ENCODE measurements at regions not wholly inside any gene's neighbourhood (a gene's known extent, or its start where the extent isn't known, plus 50 kb on each side); places are given as distances from the start of the nearest gene placed in this dataset.

DNA sequence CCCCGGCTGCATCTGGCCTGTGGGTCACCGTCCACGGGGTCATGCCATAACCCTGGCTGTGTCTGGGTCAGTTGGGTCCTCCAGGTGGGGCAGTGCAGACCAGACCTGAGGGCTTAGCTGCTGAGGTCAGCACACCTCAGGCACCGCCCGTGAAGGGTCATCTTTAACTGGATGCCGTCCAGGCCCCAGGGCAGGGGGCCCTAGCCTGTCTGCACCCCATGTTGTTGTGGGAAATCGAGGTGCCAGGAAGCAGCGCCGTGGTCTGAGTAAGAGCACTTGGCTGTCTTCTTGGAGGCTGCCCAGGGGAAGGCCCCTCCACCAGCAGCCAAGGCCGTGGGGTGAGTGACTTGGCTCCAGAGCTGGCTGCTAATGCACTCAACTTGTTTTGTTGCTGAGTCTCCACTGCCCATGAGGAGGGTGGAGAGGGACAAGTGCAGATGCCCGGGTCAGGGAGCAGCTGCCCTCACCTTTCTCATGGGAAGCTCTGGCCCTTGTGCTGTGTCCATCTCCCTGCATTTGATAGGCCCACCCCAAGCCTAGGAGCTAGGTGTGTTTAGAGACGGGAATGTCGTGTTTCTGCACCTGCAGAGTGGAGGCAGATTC, 317.2 kb downstream of the TMEM121 start:
- TF ChIP-seq, protein P1, sequence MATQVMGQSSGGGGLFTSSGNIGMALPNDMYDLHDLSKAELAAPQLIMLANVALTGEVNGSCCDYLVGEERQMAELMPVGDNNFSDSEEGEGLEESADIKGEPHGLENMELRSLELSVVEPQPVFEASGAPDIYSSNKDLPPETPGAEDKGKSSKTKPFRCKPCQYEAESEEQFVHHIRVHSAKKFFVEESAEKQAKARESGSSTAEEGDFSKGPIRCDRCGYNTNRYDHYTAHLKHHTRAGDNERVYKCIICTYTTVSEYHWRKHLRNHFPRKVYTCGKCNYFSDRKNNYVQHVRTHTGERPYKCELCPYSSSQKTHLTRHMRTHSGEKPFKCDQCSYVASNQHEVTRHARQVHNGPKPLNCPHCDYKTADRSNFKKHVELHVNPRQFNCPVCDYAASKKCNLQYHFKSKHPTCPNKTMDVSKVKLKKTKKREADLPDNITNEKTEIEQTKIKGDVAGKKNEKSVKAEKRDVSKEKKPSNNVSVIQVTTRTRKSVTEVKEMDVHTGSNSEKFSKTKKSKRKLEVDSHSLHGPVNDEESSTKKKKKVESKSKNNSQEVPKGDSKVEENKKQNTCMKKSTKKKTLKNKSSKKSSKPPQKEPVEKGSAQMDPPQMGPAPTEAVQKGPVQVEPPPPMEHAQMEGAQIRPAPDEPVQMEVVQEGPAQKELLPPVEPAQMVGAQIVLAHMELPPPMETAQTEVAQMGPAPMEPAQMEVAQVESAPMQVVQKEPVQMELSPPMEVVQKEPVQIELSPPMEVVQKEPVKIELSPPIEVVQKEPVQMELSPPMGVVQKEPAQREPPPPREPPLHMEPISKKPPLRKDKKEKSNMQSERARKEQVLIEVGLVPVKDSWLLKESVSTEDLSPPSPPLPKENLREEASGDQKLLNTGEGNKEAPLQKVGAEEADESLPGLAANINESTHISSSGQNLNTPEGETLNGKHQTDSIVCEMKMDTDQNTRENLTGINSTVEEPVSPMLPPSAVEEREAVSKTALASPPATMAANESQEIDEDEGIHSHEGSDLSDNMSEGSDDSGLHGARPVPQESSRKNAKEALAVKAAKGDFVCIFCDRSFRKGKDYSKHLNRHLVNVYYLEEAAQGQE (IDR thresholded peaks at IDR 0.05; ENCODE audit: low read depth) = no peak
- TF ChIP-seq, protein P2, sequence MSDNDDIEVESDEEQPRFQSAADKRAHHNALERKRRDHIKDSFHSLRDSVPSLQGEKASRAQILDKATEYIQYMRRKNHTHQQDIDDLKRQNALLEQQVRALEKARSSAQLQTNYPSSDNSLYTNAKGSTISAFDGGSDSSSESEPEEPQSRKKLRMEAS (IDR thresholded peaks at IDR 0.05) = no peak
- no peak for TF ChIP-seq TCF12 (IDR thresholded peaks at IDR 0.05; ENCODE audit: low read depth)
- no peak for TF ChIP-seq TAF1 (IDR thresholded peaks at IDR 0.05; ENCODE audit: low read depth)
- no peak for TF ChIP-seq NFIC (IDR thresholded peaks at IDR 0.05)
- TF ChIP-seq ZBTB7A (IDR thresholded peaks at IDR 0.05; ENCODE audit: low read depth) = no peak
- TF ChIP-seq, protein P3, sequence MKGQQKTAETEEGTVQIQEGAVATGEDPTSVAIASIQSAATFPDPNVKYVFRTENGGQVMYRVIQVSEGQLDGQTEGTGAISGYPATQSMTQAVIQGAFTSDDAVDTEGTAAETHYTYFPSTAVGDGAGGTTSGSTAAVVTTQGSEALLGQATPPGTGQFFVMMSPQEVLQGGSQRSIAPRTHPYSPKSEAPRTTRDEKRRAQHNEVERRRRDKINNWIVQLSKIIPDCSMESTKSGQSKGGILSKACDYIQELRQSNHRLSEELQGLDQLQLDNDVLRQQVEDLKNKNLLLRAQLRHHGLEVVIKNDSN (IDR thresholded peaks at IDR 0.05) = no peak
- no peak for TF ChIP-seq EP300 (IDR thresholded peaks at IDR 0.05; ENCODE audit: borderline replicate concordance)
- no peak for TF ChIP-seq CREB1 (IDR thresholded peaks at IDR 0.05; ENCODE audit: low read depth)
- no peak for TF ChIP-seq EGR1 (IDR thresholded peaks at IDR 0.05)
- no peak for TF ChIP-seq TEAD4 (IDR thresholded peaks at IDR 0.05)
- no peak for TF ChIP-seq YY1 (IDR thresholded peaks at IDR 0.05; ENCODE audit: low read depth)
- no peak for TF ChIP-seq RAD21 (IDR thresholded peaks at IDR 0.05; ENCODE audit: low read depth)
- TF ChIP-seq CEBPB (IDR thresholded peaks at IDR 0.05) = no peak
- TF ChIP-seq FOXM1 (IDR thresholded peaks at IDR 0.05; ENCODE audit: borderline replicate concordance, low read depth) = no peak

DNA sequence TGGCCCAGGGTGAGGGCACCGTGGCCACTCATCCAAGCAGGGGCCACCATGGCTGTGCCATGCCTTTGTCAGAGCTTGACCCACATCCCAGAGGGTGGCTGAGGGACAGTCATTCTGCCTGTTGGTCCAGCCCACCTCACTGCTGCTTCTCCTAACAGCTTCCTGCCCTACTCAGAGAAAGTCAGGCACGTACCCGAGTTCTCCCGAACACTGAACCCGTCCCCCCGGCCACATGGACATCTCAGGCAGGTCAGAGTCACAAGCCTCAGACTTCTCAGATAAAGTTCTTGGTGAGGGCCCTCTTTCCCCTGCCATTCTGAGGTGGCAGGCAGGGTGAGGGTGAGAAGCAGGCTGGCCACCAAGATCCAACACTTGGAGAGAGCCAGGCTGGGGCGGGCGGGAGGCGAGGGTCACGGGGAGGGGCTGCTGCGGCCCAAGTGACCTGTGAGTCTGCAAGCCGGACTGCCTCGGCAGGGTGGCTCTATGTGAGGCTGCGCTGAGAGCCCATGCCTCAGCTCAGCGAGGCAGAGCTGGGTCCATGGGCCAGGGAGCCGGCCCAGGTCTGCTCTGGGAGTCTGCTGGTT, 317.8 kb downstream of the TMEM121 start:
- no peak for TF ChIP-seq CREB1 (IDR thresholded peaks at IDR 0.05; ENCODE audit: low read depth)
- TF ChIP-seq EP300 (IDR thresholded peaks at IDR 0.05; ENCODE audit: borderline replicate concordance) = no peak
- TF ChIP-seq, protein P1 (IDR thresholded peaks at IDR 0.05; ENCODE audit: low read depth) = no peak
- no peak for TF ChIP-seq RAD21 (IDR thresholded peaks at IDR 0.05; ENCODE audit: low read depth)
- TF ChIP-seq, protein P2 (IDR thresholded peaks at IDR 0.05) = no peak
- no peak for TF ChIP-seq TCF12 (IDR thresholded peaks at IDR 0.05; ENCODE audit: low read depth)
- TF ChIP-seq CEBPB (IDR thresholded peaks at IDR 0.05) = no peak

DNA sequence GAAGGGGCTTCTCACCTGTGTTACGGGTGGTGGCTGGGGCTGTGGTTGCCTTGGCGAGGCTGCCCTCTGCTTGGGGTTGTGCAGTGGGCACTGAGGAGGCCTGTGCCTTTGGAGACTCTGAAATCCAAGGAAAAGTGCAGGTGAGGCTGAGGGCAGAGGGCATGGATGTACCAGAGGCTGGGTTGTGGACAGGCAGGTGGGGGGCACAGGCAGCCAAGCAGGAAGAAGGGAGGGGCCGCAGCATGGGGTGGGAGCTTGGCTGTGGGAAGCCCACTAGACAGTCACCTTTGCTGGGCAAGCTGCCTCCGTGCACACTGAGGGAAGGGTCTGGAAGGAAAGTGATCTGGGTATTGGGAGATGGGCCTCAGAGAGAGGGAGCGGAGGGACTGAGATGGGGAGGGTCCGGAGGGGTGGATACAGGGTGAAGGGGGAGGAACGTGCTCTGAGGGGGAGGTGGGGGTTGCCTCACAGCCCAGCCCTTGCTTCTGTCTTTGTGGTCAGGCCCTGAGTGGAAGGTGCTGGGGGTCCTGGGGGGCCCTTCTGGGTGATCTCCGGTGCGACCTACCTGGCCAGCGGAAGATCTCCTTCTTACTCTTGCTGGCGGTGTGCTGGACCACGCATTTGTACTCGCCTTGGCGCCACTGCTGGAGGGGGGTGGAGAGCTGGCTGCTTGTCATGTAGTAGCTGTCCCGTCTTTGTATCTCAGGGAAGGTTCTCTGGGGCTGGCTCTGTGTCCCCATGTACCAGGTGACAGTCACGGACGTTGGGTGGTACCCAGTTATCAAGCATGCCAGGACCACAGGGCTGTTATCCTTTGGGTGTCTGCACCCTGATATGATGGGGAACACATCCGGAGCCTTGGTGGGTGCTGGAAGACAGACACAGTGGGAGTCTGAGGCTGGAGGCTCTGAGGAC, 318.7 kb downstream of the TMEM121 start:
- TF ChIP-seq TCF12 (IDR thresholded peaks at IDR 0.05; ENCODE audit: low read depth) = no peak
- TF ChIP-seq EGR1 (IDR thresholded peaks at IDR 0.05) = no peak
- TF ChIP-seq, protein P3 (IDR thresholded peaks at IDR 0.05) = no peak
- TF ChIP-seq TEAD4 (IDR thresholded peaks at IDR 0.05) = no peak
- TF ChIP-seq FOXM1 (IDR thresholded peaks at IDR 0.05; ENCODE audit: borderline replicate concordance, low read depth) = no peak
- no peak for TF ChIP-seq NFIC (IDR thresholded peaks at IDR 0.05)
- no peak for TF ChIP-seq CEBPB (IDR thresholded peaks at IDR 0.05)
- TF ChIP-seq, protein P1 (IDR thresholded peaks at IDR 0.05; ENCODE audit: low read depth) = no peak
- TF ChIP-seq CREB1 (IDR thresholded peaks at IDR 0.05; ENCODE audit: low read depth) = no peak
- no peak for TF ChIP-seq EP300 (IDR thresholded peaks at IDR 0.05; ENCODE audit: borderline replicate concordance)
- no peak for TF ChIP-seq YY1 (IDR thresholded peaks at IDR 0.05; ENCODE audit: low read depth)
- TF ChIP-seq ZBTB7A (IDR thresholded peaks at IDR 0.05; ENCODE audit: low read depth) = no peak
- TF ChIP-seq, protein P2 (IDR thresholded peaks at IDR 0.05) = no peak
- no peak for TF ChIP-seq RAD21 (IDR thresholded peaks at IDR 0.05; ENCODE audit: low read depth)
- no peak for TF ChIP-seq TAF1 (IDR thresholded peaks at IDR 0.05; ENCODE audit: low read depth)
